NB4 (cell line): ENCODE measurements at regions not wholly inside any gene's neighbourhood (a gene's known extent, or its start where the extent isn't known, plus 50 kb on each side); places are given as distances from the start of the nearest gene placed in this dataset.

Experiments used
- DNase-seq: peaks from one replicate; pipeline ENCODE4 v3.0.0; 2010; ENCODE audit warnings: low read depth
- H3K4me3 ChIP-seq: one replicate; pipeline ENCODE4 v1.5.1; 2011; ENCODE audit warnings: mild to moderate bottlenecking, low read depth, low read length, moderate library complexity
- MYC ChIP-seq: IDR thresholded peaks from 2 replicates; pipeline ENCODE4 v1.6.1; 2011; ENCODE audit warnings: low read depth, low read length
- POLR2A ChIP-seq: IDR thresholded peaks from 2 replicates; pipeline ENCODE4 v1.6.1; 2011; ENCODE audit warnings: mild to moderate bottlenecking; ENCODE audit not compliant: insufficient read length; ENCODE audit errors: extremely low read depth
- TF ChIP-seq, protein P1 (sequence below): IDR thresholded peaks from 2 replicates; pipeline ENCODE4 v1.6.1; 2011; ENCODE audit warnings: low read depth, low read length
- TF ChIP-seq, protein P2 (sequence below): IDR thresholded peaks from one replicate; pipeline ENCODE4 v1.5.1; 2012; ENCODE audit warnings: low read depth, low read length

- TF ChIP-seq, protein P1, sequence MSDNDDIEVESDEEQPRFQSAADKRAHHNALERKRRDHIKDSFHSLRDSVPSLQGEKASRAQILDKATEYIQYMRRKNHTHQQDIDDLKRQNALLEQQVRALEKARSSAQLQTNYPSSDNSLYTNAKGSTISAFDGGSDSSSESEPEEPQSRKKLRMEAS: no peak
- TF ChIP-seq POLR2A (no peak), MYC (no peak)
- no peak for DNase-seq
Measured at GRCh38 chr15:36498916-36499315, 80.5 kb upstream of the CDIN1 start.

DNA sequence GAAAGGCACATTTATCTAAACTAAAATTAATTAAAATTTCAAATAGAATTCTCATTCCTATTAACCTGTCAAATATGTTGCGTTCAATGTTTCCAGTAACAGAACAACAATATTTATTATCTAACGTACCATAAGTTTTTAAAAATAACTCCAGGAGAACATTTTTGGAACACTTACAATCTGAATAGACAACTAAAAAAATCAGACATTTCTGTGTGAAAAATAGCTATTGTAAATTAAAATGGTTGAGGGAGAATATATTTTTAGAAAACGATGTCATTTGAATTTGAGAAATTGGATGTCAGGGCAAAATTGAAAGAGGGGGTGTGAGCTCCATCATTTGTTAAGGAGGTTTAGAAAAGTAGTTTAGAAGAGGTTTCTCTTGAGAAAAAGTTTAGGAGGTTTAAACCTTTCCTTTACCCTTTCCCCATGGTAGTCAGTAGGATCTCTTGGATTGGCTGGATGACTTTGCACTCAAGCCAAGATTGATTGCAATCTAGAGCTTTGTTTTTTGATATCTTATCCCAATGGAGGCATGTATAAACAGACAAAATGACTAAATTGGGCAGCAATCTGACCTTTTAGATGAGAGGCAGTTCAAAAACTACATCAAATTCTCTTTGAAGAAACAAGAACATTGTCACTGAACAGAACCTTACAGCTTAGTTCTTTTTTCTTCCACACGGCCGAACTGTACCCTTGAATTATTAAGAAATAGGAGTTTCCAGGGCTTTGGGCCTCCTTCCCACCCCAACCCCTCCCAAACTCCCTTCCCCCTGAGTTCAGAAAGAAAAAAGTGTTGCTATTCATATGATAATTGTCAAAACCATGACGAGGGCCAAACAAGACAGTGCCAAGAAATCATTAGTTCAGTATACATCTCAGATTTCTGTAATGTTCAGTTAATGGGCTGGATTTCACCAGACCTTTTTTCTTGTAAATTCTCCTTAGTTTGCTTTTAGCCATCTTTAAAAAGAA, 79.7 kb upstream of the CDIN1 start:
- TF ChIP-seq, protein P1: no peak
- TF ChIP-seq, protein P2, sequence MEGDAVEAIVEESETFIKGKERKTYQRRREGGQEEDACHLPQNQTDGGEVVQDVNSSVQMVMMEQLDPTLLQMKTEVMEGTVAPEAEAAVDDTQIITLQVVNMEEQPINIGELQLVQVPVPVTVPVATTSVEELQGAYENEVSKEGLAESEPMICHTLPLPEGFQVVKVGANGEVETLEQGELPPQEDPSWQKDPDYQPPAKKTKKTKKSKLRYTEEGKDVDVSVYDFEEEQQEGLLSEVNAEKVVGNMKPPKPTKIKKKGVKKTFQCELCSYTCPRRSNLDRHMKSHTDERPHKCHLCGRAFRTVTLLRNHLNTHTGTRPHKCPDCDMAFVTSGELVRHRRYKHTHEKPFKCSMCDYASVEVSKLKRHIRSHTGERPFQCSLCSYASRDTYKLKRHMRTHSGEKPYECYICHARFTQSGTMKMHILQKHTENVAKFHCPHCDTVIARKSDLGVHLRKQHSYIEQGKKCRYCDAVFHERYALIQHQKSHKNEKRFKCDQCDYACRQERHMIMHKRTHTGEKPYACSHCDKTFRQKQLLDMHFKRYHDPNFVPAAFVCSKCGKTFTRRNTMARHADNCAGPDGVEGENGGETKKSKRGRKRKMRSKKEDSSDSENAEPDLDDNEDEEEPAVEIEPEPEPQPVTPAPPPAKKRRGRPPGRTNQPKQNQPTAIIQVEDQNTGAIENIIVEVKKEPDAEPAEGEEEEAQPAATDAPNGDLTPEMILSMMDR: no peak
- TF ChIP-seq POLR2A (no peak), MYC (no peak)
- no peak for DNase-seq
- no peak overlapping the region for H3K4me3 ChIP-seq

More at GRCh38 chr15:36498916-36499315, 80.5 kb upstream of the CDIN1 start:
- no peak overlapping the region for H3K4me3 ChIP-seq

- DNase-seq: peak; percentile 57
- no peak overlapping the region for H3K4me3 ChIP-seq
- TF ChIP-seq, protein P2: peak; percentile 68
- no peak for TF ChIP-seq MYC
Measured at GRCh38 chr15:36501063-36501678, 78.3 kb upstream of the CDIN1 start.

DNA sequence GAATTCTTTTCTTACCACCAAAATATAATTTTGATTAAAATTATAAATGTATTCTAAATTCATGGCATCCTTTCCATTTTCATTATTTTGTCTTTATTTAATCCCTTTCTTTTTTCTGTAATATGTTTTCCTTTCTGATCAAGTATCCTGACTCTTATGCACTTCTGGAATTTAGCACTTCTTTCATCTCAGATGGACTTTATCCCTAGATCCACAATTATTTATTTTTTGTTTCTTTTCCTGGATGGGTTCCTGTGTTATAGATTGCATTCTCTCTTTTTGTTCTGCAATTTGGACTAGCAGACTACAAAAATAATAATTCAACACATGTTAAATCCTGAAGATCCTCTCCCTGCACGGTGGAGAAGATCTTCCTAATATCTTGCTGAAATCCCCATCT, 76.9 kb upstream of the CDIN1 start:
- TF ChIP-seq MYC: no peak
- no peak for TF ChIP-seq POLR2A
- TF ChIP-seq, protein P1: no peak
- TF ChIP-seq, protein P2: no peak
- DNase-seq: no peak
- H3K4me3 ChIP-seq: no peak overlapping the region

- TF ChIP-seq MYC: no peak
- no peak overlapping the region for H3K4me3 ChIP-seq
- no peak for DNase-seq
Measured at GRCh38 chr15:36506733-36507356, 72.6 kb upstream of the CDIN1 start.

DNA sequence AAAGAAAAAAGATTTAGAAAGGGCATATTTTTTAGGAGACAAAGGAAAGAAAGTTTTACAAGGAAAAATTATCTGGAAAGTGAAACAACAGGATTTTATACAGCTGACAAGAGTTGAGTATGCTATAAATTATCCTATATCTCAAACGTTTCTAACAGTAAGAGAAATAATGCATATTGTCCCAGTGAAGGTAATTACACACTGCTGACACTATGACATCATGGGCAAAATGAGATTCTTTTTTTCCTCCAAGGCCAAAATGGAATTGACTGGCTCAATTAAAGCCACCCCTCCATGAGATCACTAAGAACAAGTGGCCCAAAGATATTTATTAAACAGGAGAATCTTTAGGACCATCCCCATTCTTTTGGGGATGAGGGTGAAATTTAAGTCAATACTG, 72.0 kb upstream of the CDIN1 start:
- DNase-seq: no peak
- TF ChIP-seq MYC: no peak
- TF ChIP-seq, protein P1: no peak
- TF ChIP-seq, protein P2: no peak
- TF ChIP-seq POLR2A: no peak
- H3K4me3 ChIP-seq: no peak overlapping the region
